Tibial nerve (tissue), 3 donors: ENCODE measurements at regions not wholly inside any gene's neighbourhood (a gene's known extent, or its start where the extent isn't known, plus 50 kb on each side); places are given as distances from the start of the nearest gene placed in this dataset.

Experiments used
- POLR2A ChIP-seq, 2 donors: fragments of 450-650 bp; IDR thresholded peaks; one replicate each; pipeline ENCODE4 v1.6.1; 2017; ENCODE audit warnings: antibody characterized with exemption in 2 of 2, mild to moderate bottlenecking in 2 of 2, moderate library complexity in 2 of 2
- TF ChIP-seq, protein P1 (sequence below), 5 experiments: fragments of 200-600 bp in 3 of 5; fragments of 450-650 bp in 2 of 5; sonication (generic) in 3 of 5; IDR thresholded peaks; one replicate each; pipeline ENCODE4 v1.5.1; 2016 to 2019; ENCODE audit warnings: antibody characterized with exemption in 5 of 5, mild to moderate bottlenecking in 3 of 5, moderate library complexity in 2 of 5

DNA sequence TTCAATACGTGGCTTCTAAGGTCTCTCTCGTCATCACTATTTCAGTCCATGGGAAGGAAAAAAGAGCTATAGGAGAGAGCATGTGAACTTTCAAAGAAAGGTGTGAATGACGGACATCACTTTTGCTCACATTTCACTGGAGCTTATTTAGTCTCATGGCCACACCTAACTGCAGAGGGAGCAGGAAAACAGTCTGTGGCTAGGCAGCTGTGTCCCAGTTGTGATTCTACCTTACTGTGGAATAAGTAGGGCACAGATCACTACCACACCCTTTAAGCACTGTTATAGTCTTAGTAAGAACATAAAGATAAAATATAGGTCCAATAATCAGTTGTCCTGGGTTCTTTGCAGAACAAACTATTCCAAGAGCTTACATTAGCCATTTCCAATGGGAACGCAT is 192.9 kb downstream of the NRIP1 start:
- TF ChIP-seq, protein P1, sequence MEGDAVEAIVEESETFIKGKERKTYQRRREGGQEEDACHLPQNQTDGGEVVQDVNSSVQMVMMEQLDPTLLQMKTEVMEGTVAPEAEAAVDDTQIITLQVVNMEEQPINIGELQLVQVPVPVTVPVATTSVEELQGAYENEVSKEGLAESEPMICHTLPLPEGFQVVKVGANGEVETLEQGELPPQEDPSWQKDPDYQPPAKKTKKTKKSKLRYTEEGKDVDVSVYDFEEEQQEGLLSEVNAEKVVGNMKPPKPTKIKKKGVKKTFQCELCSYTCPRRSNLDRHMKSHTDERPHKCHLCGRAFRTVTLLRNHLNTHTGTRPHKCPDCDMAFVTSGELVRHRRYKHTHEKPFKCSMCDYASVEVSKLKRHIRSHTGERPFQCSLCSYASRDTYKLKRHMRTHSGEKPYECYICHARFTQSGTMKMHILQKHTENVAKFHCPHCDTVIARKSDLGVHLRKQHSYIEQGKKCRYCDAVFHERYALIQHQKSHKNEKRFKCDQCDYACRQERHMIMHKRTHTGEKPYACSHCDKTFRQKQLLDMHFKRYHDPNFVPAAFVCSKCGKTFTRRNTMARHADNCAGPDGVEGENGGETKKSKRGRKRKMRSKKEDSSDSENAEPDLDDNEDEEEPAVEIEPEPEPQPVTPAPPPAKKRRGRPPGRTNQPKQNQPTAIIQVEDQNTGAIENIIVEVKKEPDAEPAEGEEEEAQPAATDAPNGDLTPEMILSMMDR (IDR thresholded peaks at IDR 0.05), result no peak
- TF ChIP-seq POLR2A (IDR thresholded peaks at IDR 0.05), result no peak
